22Rv1 (cell line): ENCODE measurements at regions not wholly inside any gene's neighbourhood (a gene's known extent, or its start where the extent isn't known, plus 50 kb on each side); places are given as distances from the start of the nearest gene placed in this dataset.

Source experiments
- ZFX ChIP-seq: fragments of 450-650 bp; IDR thresholded peaks from 2 replicates; pipeline ENCODE4 v1.6.1; 2017; ENCODE audit warnings: antibody characterized with exemption, borderline replicate concordance
- TF ChIP-seq, protein P1 (sequence below): fragments of 450-650 bp; IDR thresholded peaks from 2 replicates; pipeline ENCODE4 v1.5.1; 2017; ENCODE audit warnings: mild to moderate bottlenecking

DNA sequence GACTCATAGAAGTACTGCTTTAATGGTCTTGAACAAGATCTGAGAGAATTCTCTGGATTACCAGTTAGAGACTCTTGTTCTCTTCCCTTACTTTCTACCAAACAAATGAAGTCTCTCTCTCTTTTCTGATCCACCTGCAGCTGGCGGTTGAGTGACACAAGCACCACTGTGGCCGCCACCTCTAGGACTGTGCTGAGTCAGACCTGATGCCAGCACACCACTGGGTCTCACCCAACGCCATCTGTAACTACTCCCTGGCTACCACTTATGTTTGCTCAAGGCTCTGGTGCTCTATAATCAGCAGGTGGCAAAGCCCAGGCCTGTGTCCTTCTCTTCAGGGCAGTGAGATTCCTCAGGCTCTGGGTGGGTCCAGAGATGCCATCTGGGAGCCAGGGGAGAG is 1173.5 kb downstream of the RPA4 start:
- TF ChIP-seq, protein P1, sequence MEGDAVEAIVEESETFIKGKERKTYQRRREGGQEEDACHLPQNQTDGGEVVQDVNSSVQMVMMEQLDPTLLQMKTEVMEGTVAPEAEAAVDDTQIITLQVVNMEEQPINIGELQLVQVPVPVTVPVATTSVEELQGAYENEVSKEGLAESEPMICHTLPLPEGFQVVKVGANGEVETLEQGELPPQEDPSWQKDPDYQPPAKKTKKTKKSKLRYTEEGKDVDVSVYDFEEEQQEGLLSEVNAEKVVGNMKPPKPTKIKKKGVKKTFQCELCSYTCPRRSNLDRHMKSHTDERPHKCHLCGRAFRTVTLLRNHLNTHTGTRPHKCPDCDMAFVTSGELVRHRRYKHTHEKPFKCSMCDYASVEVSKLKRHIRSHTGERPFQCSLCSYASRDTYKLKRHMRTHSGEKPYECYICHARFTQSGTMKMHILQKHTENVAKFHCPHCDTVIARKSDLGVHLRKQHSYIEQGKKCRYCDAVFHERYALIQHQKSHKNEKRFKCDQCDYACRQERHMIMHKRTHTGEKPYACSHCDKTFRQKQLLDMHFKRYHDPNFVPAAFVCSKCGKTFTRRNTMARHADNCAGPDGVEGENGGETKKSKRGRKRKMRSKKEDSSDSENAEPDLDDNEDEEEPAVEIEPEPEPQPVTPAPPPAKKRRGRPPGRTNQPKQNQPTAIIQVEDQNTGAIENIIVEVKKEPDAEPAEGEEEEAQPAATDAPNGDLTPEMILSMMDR, result no peak
- no peak for TF ChIP-seq ZFX
